HepG2 (cell line): ENCODE measurements at regions not wholly inside any gene's neighbourhood (a gene's known extent, or its start where the extent isn't known, plus 50 kb on each side); places are given as distances from the start of the nearest gene placed in this dataset.

Source experiments
- ATF7 ChIP-seq, 2 experiments: fragments of 450-650 bp in 1 of 2; sonication (generic) in 1 of 2; formaldehyde crosslinking in 1 of 2; IDR thresholded peaks; 2 replicates each; pipeline versions ENCODE4 v1.4.0 to v1.6.1; 2016 to 2020; ENCODE audit warnings: antibody characterized with exemption in 1 of 2, mild to moderate bottlenecking in 1 of 2, missing genetic modification reagents in 1 of 2
- ATRX ChIP-seq: sonication (generic); formaldehyde crosslinking; IDR thresholded peaks from 2 replicates; pipeline ENCODE4 v1.4.0; 2020; ENCODE audit warnings: missing genetic modification reagents, borderline replicate concordance
- KLF6 ChIP-seq: IDR thresholded peaks from 2 replicates; pipeline ENCODE4 v1.8.0; 2016; ENCODE audit warnings: missing biosample characterization, missing genetic modification reagents
- MAFG ChIP-seq: sonication (generic); formaldehyde crosslinking; IDR thresholded peaks from 2 replicates; pipeline ENCODE4 v1.5.1; 2020; ENCODE audit warnings: mild to moderate bottlenecking, missing genetic modification reagents
- MTA1 ChIP-seq: sonication (generic); formaldehyde crosslinking; IDR thresholded peaks from 2 replicates; pipeline ENCODE4 v1.4.0; 2020; ENCODE audit warnings: missing genetic modification reagents, mild to moderate bottlenecking, borderline replicate concordance
- NCOA2 ChIP-seq: sonication (generic); formaldehyde crosslinking; IDR thresholded peaks from 2 replicates; pipeline ENCODE4 v1.8.0; 2022; ENCODE audit warnings: inconsistent platforms
- RBM22 ChIP-seq: fragments of 200-400 bp; formaldehyde crosslinking; optimal IDR thresholded peaks from 2 replicates; pipeline ENCODE3; 2017; ENCODE audit warnings: mild to moderate bottlenecking, low read length, moderate library complexity
- RBM39 ChIP-seq: fragments of 200-400 bp; formaldehyde crosslinking; IDR thresholded peaks from one replicate; pipeline ENCODE4 v1.6.1; 2018; ENCODE audit warnings: antibody characterized with exemption, mild to moderate bottlenecking, low read depth, low read length; ENCODE audit not compliant: poor library complexity, severe bottlenecking
- SMAD1 ChIP-seq: sonication (generic); formaldehyde crosslinking; IDR thresholded peaks from 2 replicates; pipeline ENCODE4 v1.4.0; 2020; ENCODE audit warnings: missing genetic modification reagents, low read depth, mild to moderate bottlenecking, borderline replicate concordance
- SOX5 ChIP-seq: IDR thresholded peaks from 2 replicates; pipeline ENCODE4 v1.6.1; 2016; ENCODE audit warnings: borderline replicate concordance
- SP2 ChIP-seq: sonication (generic); formaldehyde crosslinking; IDR thresholded peaks from 2 replicates; pipeline ENCODE4 v1.5.1; 2020; ENCODE audit warnings: mild to moderate bottlenecking, missing genetic modification reagents
- TARDBP ChIP-seq: sonication (generic); formaldehyde crosslinking; IDR thresholded peaks from 2 replicates; pipeline ENCODE4 v1.8.0; 2022; ENCODE audit warnings: mild to moderate bottlenecking, missing genetic modification reagents
- USF2 ChIP-seq, 2 experiments: sonication (generic) in 1 of 2; formaldehyde crosslinking in 1 of 2; IDR thresholded peaks; 2 replicates each; pipeline versions ENCODE4 v1.5.1 to v1.6.1; 2011 to 2020; ENCODE audit warnings: borderline replicate concordance in 1 of 2, low read depth in 1 of 2, low read length in 1 of 2, mild to moderate bottlenecking in 1 of 2, missing genetic modification reagents in 1 of 2, moderate library complexity in 1 of 2
- ZBED4 ChIP-seq: sonication (generic); formaldehyde crosslinking; IDR thresholded peaks from 2 replicates; pipeline ENCODE4 v1.4.0; 2020; ENCODE audit warnings: missing genetic modification reagents, borderline replicate concordance
- ZNF367 ChIP-seq: sonication (generic); formaldehyde crosslinking; IDR thresholded peaks from 2 replicates; pipeline ENCODE4 v1.4.0; 2020; ENCODE audit warnings: missing genetic modification reagents, borderline replicate concordance
- ZNF563 ChIP-seq: sonication (generic); formaldehyde crosslinking; IDR thresholded peaks from 2 replicates; pipeline ENCODE4 v1.8.0; 2022; ENCODE audit warnings: mild to moderate bottlenecking, moderate library complexity, missing genetic modification reagents
- ZNF672 ChIP-seq: sonication (generic); formaldehyde crosslinking; IDR thresholded peaks from 2 replicates; pipeline ENCODE4 v1.8.1; 2022; ENCODE audit warnings: missing genetic modification reagents
- ZNF704 ChIP-seq: sonication (generic); formaldehyde crosslinking; IDR thresholded peaks from 2 replicates; pipeline ENCODE4 v1.8.1; 2023; ENCODE audit warnings: mild to moderate bottlenecking, inconsistent platforms, moderate library complexity, missing genetic modification reagents, borderline replicate concordance
- ZNF740 ChIP-seq: sonication (generic); formaldehyde crosslinking; IDR thresholded peaks from 2 replicates; pipeline ENCODE4 v1.4.0; 2020; ENCODE audit warnings: missing genetic modification reagents
- ZNF766 ChIP-seq: sonication (generic); formaldehyde crosslinking; IDR thresholded peaks from 2 replicates; pipeline ENCODE4 v1.5.0; 2020; ENCODE audit warnings: missing genetic modification reagents, borderline replicate concordance

- TF ChIP-seq ZNF367 (CRISPR knock-in tag) (no peak), ZNF766 (CRISPR knock-in tag) (peak; percentile 95; the same call in 1 of the 2 replicates), ATRX (CRISPR knock-in tag) (no peak), NCOA2 (CRISPR knock-in tag) (peak; percentile 99), ZNF563 (CRISPR knock-in tag) (no peak), SOX5 (peak; percentile 95), SMAD1 (CRISPR knock-in tag) (no peak), MTA1 (peak; percentile 98), ZNF704 (peak; percentile 85; the same call in 1 of the 2 replicates), KLF6 (CRISPR knock-in tag) (peak; percentile 59; the same call in 1 of the 2 replicates), ZBED4 (CRISPR knock-in tag) (peak; percentile 96), MAFG (CRISPR knock-in tag) (no peak), TARDBP (CRISPR knock-in tag) (peak; percentile 99), SP2 (CRISPR knock-in tag) (no peak), ZNF740 (CRISPR knock-in tag) (peak; percentile 87; the same call in 1 of the 2 replicates), USF2 (IDR thresholded peaks at IDR 0.05; ENCODE audit: low read depth, low read length) (no peak), USF2 (CRISPR knock-in tag; IDR thresholded peaks at IDR 0.05; ENCODE audit: borderline replicate concordance) (no peak), ZNF672 (CRISPR knock-in tag) (no peak), RBM39 (no peak), ATF7 (IDR thresholded peaks at IDR 0.05) (no peak), ATF7 (CRISPR knock-in tag; IDR thresholded peaks at IDR 0.05) (peak; percentile 83), RBM22 (peak; percentile 47)
Observed at GRCh38 chr1:213371847-213372619, 321.0 kb downstream of the RPS6KC1 start (continued).
